ENCODE measurements at regions not wholly inside any gene's neighbourhood (a gene's known extent, or its start where the extent isn't known, plus 50 kb on each side); places are given as distances from the start of the nearest gene placed in this dataset.

GRCh38 chr6:140663094-140663493, 1288.6 kb upstream of the CITED2 start:
- TF ChIP-seq CTCF (conservative IDR thresholded peaks at IDR 0.05 in 1 of 2, IDR thresholded peaks at IDR 0.05 in 1 of 2; ENCODE audit: extremely low read depth in 1 of 2, insufficient read depth in 1 of 2, low read depth in 1 of 2, low read length in 2 of 2): no peak
- no peak for TF ChIP-seq EZH2 (IDR thresholded peaks at IDR 0.05; ENCODE audit: borderline replicate concordance, low read length)

Measured in mammary epithelial cell (primary cell).